Dedifferentiated amniotic fluid mesenchymal stem cell (primary cell): ENCODE measurements at regions not wholly inside any gene's neighbourhood (a gene's known extent, or its start where the extent isn't known, plus 50 kb on each side); places are given as distances from the start of the nearest gene placed in this dataset.

ENCODE experiments used
- DNase-seq: peaks from one replicate; pipeline ENCODE4 v3.0.0-alpha.2; 2016; ENCODE audit errors: extremely low spot score

DNA sequence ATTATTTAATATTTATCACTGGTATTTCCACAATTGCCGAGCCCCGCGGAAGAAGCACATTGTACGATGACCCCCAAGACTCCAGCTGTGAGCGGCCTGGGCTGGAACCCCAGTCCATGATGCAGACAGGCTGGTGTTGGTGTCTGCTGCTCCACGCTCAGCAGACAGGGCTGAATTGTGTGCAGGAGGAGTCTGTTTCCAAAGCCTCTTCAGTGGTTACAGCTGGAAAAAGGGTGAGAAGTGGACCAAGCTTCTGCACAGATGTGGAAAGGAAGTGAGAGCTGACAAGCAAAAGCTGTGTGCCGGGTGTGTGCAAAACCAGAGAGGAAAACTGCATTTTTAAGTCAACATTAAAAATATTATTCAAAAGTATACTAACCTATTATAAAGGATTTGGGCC lies 500.4 kb downstream of the GALR1 start:
- no peak for DNase-seq

DNA sequence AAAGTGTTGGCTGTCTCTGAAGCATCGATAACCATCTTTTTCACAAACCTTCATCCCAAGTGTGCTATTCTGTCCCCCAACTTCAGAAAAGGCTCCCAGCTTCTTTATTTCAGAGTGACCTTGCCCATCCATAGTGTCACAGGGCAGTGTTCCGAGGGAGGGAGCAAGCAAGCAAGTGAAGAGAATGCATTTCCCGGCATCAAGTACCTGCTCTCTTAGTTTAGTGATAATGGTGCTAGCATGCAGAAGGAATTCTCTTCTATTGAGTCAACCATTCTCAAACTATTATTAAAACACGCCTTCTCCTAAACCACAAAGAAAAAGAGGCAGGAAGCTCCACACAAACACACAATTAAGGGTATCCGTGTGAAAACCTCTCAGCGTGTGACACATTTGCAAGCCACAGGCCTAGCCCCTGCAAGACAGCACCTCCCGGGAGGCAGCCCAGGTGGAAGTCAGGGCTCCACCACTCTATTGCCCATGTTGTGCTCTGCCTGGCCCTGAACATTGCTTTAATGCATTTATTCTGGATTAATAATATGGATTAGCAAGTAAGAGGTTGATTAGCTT lies 504.9 kb downstream of the GALR1 start:
- no peak for DNase-seq

DNA sequence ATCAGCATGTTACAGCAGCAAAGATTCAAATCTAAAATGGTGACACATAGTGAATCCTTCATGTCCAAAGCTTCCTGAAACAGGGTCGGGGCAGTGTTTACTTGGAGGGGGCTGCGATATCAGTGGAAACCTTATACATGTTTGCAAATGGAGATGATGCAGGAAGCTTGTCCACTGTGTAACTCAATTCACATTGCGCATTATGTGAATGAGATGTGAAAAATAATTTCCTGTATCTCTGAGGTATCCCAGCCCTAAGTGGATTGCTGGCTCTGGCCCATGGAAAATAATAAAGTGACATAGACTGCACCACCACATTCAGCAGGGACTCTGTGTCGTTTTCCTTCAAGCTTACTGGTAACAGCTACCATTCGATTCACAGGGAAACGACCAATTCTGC lies 505.5 kb downstream of the GALR1 start:
- DNase-seq: no peak

DNA sequence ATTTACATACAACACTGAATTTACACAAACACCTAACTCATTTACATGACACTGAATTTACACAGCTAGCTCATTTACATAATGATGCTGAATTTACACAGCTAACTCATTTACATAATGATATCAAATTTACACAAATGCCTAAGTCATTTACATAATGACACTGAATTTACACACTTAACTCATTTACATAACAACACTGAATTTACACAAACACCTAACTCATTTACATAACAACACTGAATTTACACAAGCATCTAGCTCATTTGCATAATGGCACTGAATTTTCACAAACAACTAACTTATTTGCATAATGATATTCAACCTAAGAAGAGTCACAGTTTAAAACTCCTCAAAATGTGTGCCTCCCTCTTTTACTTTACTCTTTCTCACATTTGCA lies 511.7 kb downstream of the GALR1 start:
- no peak for DNase-seq

DNA sequence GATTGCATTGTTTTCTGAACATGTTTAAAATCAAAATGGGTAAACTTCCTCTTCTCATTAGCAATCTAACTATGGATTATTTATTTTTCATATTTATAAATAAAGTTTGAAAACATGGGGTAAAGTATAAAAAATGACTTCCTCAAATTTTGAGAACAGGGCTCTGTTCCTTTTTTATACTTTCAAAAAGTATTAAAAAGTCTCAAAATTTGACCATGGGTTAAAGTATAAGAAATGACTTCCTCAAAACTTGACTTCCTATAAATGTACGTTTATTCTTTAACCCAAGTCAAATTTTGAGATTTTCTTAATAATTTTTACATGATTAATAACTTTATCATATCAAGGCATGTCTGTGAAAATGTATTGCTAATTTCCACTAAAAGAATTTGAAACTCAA lies 512.4 kb downstream of the GALR1 start:
- DNase-seq: no peak

DNA sequence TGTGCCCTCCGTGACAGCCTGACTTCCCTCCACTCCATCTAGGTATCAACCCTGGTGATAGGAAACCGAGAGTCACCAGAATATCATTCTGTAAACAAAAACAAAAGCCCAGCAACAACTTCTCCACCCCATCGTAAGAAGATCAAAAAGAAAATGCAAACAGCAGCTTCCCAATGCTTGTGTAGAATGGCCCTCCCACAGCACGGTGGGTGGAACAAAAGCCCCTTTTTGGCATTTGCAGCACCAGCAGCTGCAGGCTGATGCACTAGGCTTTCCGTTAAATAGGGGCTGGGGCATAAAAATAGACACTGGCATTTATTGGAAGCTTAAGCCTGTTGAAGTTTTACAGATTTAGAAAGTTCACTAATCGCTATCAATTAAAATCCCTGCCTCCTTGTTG lies 513.0 kb downstream of the GALR1 start:
- no peak for DNase-seq

DNA sequence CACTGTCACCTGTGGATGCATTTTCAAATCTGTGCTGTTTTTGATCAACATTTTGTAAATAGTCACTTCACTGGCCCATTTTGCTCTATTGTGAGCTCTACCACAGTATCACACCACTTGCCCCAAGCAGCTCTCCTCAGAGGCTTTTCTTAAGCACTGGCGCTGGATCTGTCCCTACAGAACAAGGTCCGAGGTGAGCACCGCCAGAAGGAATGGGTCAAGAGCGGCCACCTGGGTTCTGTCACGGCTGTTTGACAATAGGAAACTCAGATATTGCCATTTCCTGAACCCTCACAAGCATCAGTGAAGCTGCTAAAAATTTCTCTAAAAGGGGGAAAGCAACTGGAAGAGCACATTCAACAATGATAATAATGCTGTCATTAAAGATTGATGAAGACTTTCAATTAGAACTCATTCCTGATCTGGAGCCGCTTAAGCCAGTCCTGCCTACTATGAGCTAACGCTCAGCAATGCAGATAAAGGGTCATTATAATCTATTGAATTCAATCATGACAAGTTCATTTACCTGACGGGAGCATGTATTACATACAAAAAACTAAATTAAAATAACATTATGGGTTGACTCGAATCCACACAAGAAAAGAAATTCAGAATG lies 514.0 kb downstream of the GALR1 start:
- DNase-seq: no peak

DNA sequence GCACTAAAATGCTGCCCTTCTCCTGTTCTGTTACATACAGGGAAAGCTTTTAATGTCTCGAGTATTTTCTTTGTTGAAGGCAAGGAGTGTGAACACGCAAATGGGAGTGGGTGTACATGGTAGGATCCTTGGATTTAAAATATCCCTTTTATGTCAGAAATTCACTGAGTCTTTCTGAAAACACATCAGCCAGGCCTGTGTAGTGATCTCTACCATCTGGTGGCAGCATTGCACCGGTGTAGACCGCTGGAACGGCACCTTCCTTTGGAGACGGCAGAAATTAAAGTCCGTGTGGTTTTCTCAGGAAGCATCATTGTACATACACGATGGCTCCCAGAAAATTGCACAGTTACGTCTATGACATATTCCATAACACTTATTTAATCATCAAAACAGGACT lies 515.8 kb downstream of the GALR1 start:
- no peak for DNase-seq

DNA sequence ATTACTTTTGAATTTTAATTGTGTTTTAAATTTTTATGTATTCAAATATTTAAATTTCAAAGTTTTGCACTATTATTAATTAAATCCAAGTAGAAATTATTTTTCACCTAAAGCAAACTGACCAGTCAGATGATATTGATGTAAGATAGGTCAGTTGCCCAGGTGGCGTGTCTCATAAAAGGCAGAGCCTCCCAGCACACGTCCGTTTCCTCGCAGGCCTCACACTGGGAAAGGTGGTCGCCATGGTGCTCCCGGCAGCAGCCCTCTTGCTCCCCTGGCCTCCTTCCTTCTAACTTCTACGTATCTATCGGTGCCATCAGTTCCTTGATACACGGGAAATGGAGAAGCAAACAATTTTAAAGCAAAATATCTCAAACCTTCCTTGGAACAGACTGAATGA lies 516.8 kb downstream of the GALR1 start:
- no peak for DNase-seq

DNA sequence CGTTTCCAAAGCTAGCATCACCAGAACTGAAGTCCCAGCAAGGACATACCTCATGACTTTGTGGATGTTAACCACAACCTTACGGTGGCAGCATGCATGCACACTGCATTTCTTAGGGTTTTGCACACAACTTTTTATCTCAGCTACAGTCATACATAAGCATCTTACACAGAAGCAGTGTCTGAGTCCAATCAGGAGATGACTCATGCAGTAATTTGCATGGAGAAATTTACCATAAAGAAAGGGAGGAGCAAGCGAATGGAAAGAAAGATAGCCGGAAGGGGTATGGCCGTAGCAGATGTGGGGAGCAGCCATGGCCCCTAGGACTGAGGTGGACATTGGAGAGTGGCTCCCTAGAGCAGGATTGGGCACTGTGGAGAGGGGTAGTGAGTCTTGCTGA lies 522.5 kb downstream of the GALR1 start:
- no peak for DNase-seq

DNA sequence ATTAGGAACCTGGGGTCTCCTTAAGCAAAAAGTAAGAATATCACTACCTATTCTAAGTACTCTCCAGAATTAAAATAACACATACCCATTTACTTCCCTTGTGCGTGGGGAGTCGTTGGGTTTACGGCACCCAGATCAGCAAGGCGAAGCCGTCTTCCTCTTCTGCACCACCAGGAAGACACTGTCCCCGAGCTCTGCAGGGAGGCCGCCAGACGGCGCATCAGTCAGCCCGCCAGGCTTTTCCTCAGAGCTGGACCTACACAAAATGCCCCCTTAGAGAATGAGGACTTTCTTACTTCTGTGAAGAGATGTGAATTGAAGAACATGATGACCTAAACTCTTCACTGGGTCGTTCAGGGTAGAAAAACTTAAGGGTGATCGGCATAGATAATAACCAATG lies 526.5 kb downstream of the GALR1 start:
- DNase-seq: no peak

DNA sequence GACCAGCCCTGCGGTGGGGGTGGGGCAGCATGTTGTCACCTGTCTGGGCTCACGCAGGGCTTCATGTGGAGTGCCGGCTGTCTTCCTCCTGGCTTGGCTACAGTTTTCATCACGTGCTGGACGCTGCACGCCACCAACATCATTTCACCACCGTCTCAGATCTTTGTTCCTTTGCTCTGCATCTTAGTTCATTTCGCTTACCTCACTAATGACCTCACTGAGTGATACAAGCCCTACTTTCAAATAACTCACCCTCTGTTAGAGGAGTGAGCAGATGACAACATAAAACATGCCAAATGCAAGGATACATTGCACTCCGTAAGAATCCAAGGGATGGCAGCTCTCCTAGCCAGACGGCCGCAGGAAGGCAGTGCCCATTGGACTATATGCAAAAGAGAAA lies 527.5 kb downstream of the GALR1 start:
- no peak for DNase-seq

DNA sequence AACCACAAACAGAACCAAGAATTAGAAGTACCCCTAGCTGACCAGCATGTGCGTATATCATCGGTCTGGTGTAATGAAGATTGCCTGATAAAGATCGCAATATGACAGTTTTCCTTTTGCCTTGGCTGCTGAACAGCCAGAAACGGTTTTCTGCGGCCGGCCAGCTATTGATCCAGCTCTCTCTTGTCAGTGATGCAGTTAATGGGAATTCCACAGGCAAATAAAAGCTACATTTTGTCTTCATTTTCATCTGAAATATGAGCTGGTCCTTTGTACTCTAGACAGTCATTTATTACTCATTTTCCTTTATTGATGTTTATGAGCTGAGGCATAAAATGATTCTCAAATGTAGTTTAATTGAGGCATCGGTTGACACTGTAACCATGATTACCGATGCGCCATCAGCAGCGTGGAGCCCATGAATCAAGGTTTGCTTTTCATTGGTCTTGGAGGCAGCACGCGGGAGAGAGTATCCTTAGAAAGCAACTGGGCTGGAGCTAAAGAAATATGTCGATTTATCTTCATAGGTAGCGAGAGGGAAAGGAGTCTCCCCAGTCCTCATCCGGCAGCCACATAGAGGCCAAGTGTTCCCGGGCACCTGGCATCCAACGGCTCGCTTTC lies 535.2 kb downstream of the GALR1 start:
- no peak for DNase-seq

DNA sequence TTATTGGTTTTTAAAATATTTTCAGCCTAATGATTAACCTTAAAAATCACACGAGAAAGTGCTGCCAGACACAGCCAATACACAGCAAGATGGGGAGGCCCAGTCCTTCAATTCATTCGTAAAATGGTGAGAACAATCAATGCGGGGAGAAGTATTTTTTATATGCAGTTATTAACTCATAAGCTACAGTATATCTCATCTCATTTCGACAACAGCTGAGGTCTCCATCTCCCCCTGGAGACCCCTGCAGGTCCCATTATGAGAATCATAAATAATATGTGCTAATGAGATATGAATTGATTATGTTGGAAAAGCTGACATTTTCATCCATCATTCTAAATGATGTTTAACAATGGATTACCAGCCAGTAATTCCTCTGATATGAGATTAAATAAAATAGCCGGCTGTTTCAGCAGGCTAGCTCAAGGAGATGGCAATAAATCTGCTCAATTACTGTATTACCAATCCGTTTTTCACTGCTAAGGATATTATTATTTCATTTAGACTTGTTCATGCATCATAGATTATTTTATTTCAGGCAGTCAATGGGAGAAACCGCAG lies 535.8 kb downstream of the GALR1 start:
- no peak for DNase-seq

DNA sequence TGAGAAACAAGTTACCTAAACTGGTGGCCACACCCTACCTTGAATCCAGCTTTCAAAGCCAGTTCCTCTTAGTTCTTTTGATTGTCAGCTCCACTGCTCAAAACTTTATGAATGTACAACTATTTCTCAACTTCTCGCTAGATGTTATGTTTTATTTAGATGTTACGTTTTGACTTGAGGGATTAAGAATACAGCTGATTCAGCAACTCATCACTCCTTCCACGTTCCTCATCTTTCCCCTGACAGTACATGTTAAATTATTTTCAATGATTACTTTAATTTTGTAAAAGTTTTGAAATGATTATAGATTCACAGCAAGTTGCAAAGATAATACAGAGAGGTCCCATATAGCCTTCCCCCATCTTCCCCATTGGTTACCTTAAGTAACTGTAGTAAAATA lies 553.4 kb downstream of the GALR1 start:
- DNase-seq: no peak

DNA sequence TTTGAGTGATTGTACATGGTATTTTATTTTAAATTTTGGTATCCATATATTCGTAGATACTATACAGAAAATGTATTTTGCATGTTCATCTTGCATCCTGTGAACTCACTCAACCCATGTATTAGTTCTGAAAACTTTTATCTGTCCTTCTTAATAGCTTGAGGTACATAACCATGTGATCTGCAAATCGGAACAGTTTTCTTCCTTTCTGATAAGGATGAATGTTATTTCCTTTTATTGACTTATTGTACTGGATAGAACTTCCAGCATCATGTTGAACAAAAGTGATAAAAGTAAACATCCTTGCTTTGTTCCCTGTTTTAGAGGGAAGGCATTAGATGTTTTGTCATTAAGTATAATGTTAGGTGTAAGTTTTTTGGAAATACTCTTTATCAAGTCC lies 554.7 kb downstream of the GALR1 start:
- no peak for DNase-seq

DNA sequence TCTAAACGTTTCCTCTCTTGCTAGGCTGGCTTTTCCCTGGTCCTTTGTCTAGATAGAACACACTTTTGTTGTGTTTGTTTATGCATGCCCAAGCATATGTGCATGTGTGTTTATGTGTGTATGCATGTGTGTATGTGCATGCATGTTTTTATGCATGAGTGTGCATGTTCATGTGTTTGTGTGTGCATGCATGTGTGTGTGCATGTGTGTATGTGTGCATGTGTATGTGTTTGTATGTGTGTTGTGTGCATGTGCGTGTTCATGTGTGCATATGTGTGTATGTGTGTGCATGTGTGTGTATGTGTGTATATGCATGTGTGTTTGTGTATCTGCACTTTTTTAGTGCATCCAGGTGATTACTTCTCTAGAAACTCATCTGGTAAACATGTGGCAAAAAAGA lies 558.0 kb downstream of the GALR1 start:
- DNase-seq: no peak

DNA sequence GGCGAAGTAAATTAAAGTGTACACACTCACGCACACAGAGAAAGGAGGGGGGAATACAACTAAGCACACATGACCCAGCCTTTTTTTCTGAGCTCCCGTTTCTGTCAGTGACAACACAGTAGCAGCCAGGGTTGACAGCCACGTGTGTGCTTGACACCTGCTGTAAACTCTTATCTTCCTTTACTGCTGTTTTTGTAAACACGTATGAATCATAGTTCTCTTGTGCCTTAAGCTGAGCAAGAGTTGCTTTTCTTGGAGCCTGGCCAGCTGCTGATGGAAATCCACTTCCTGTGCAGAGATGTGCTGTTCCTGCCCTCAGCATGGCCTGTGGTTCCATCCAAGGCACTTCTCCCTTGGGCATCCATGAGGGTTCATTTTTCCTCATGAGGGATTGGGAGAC lies 561.9 kb downstream of the GALR1 start:
- no peak for DNase-seq

DNA sequence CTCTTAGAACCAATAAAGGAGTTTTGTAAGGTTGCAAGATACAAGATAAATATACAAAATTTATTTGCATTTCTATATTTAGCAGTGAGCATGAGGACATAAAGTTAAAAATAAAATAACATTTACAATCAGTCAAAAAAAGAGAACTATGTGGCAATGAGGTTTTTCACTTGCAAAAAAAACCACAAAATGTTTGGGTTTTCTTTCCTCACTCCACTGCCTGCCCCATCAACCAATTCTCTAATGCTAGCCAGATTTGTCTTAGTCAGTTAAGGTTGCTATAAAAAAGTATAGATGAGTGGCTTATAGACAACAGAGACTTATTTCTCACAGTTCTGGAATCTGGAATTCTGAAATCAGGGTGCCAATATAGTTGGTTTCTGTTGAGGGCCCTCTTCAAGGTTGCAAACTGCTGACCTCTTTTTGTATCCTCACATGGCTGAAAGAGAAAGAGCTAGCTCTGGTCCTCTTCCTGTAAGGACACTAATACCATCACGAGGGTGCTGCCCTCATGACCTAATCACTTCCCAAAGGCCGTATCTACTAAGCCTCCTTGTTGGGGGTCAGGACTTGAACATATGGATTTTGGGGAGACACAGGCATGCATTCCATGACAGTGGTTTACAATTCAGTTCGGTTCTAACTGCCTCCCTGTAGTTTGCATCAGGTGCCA lies 566.2 kb downstream of the GALR1 start:
- DNase-seq: no peak

DNA sequence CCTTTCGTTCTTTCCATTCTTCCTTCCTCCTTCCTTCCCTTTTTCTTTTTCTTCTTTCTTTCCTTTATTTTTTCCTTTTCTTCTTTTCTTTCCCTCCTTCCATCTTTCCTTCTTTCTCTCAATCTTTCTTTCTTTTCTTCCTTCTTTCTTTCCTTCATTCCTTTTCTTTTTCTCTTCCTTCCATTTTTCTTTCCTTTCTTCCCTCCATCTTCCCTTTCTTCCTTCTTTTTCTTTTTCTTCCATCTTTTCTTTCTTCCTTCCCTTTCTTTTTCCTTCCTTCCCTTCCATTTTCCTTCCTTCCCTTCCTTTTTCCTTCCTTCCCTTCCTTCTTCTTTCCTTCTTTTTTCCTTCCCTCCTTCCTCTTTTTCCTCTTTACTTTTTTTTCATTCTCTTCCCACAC lies 568.7 kb downstream of the GALR1 start:
- no peak for DNase-seq

DNA sequence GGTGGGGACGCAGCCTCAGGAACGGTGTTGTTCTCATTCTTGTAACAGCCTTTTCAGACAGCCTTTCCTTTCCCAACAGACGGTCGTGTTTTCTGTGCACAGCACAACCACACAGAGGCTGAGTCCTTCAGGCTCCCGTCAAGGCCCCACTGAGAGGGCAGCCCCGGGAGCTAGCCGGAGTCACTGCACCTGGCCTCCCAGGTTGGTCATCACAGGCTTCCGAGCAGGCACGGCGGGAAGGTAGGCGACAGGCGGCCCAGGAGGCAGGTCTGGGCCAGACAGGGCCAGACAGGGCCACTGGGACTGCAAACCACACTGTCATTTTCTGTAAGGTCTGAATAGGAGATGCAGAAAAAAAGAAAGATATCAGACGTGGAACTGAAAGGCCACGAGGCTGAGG lies 570.8 kb downstream of the GALR1 start:
- DNase-seq: no peak

DNA sequence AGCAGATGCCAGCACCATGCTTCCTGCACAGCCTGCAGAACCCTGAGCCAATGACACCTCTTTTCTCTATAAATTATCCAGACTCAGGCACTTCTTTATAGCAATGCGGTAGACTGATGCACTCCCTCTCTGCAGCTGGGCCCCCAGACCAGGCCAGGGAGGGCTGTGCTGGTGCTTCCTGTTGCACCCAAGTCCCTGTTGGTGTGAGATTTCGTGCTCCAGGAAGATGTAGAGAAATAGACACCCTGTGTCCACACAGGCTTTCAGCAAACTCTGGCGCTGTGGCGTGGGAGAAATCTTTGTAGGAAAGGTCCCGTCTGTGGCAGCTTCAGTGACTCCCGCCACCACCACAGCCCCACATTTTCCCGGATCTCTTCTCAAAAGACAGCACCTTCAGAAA lies 572.2 kb downstream of the GALR1 start:
- DNase-seq: no peak

DNA sequence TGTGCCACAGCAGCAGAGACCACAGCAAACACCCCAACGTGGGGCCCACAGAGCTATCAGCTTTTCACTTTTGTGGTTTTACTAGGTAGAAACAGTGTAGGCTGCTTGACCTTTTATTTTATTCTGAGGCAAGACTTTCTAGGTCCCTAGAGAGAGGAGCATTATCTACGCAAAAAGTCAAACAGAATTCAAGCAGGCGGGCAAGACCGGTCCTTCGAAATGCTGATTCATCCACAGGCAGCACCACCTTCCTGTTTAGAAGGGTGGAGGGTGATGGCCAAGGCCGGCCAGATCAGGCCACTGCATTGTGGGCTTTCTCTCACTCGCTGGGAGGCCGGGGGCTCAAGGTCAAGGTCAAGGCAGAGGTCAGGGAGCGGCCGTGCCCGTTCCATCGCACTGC lies 573.0 kb downstream of the GALR1 start:
- no peak for DNase-seq
